Lower leg skin (tissue), 3 donors: ENCODE measurements at regions not wholly inside any gene's neighbourhood (a gene's known extent, or its start where the extent isn't known, plus 50 kb on each side); places are given as distances from the start of the nearest gene placed in this dataset.

Experiments used
- CTCF ChIP-seq, 3 donors: fragments of 450-650 bp; IDR thresholded peaks; one replicate each; pipeline ENCODE4 v1.5.1; 2016; ENCODE audit warnings: antibody characterized with exemption in 3 of 3, mild to moderate bottlenecking in 3 of 3, moderate library complexity in 2 of 3
- POLR2A ChIP-seq, 2 donors: fragments of 450-650 bp; IDR thresholded peaks; one replicate each; pipeline ENCODE4 v1.6.1; 2016 to 2017; ENCODE audit warnings: antibody characterized with exemption in 2 of 2, mild to moderate bottlenecking in 1 of 2, moderate library complexity in 1 of 2

GRCh38 chr10:62464308-62464707 is 90.1 kb downstream of the ZNF365 start:
- TF ChIP-seq CTCF (IDR thresholded peaks at IDR 0.05) (no peak), POLR2A (IDR thresholded peaks at IDR 0.05) (no peak)
